Mesothelial cell of epicardium (in vitro differentiated cells): ENCODE measurements at regions not wholly inside any gene's neighbourhood (a gene's known extent, or its start where the extent isn't known, plus 50 kb on each side); places are given as distances from the start of the nearest gene placed in this dataset.

ENCODE experiments used
- DNase-seq, 2 experiments: peaks; one replicate each; pipeline ENCODE4 v3.0.0; 2021; ENCODE audit warnings: low spot score in 2 of 2; ENCODE audit not compliant: unreplicated experiment in 2 of 2
- H3K27ac Mint-ChIP-seq: 2 replicates; pipeline ENCODE4 v1.8.0; 2021; ENCODE audit warnings: mixed read lengths
- H3K27me3 Mint-ChIP-seq: 2 replicates; pipeline ENCODE4 v1.8.0; 2021; ENCODE audit warnings: low read depth, mixed read lengths
- H3K36me3 Mint-ChIP-seq: 2 replicates; pipeline ENCODE4 v1.8.0; 2021; ENCODE audit warnings: mixed read lengths
- H3K4me1 Mint-ChIP-seq: 2 replicates; pipeline ENCODE4 v1.8.0; 2021; ENCODE audit warnings: mixed read lengths
- H3K4me3 Mint-ChIP-seq: 2 replicates; pipeline ENCODE4 v1.8.0; 2021; ENCODE audit warnings: mild to moderate bottlenecking, moderate library complexity, mixed read lengths
- H3K9me3 Mint-ChIP-seq: 2 replicates; pipeline ENCODE4 v1.8.0; 2021; ENCODE audit warnings: mixed read lengths
- CTCF ChIP-seq: fragments of 200-600 bp; sonication (generic); IDR thresholded peaks from one replicate; pipeline ENCODE4 v1.5.0; 2021; ENCODE audit warnings: antibody characterized with exemption; ENCODE audit not compliant: unreplicated experiment

GRCh38 chr9:108130905-108131304 is 641.3 kb upstream of the KLF4 start:
- Mint-ChIP-seq H3K27me3 (peaks cover 14% of the 10 kb centered on the region), H3K4me1 (no peaks in the 10 kb centered on the region), H3K36me3 (no peaks in the 10 kb centered on the region), H3K27ac (no peak overlapping the region), H3K4me3 (no peak overlapping the region), H3K9me3 (no peaks in the 10 kb centered on the region)
- DNase-seq: no peak
- no peak for TF ChIP-seq CTCF

DNA sequence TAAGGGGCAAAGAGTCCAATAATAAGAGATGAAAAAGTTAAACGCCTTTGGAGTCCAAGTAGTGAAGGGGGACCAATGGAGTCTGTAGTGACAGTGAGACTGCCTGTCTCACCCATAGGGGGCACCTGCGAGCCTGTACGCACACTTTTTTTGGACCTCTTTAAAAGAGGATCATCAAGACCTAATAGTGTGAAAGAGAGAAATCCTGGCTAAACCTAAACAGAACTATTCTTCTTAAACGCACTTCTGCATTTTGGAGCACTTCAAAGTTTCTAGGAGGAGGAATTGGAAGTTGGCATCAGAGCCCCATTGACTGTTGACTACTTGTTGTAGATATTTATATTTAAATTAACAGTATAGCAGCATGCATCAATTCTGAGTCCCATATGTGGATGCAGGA is 636.1 kb upstream of the KLF4 start:
- Mint-ChIP-seq H3K27ac (no peak overlapping the region), H3K4me3 (no peak overlapping the region), H3K27me3 (peaks cover 10% of the 10 kb centered on the region), H3K36me3 (no peaks in the 10 kb centered on the region), H3K4me1 (no peaks in the 10 kb centered on the region), H3K9me3 (peaks cover 11% of the 10 kb centered on the region)
- TF ChIP-seq CTCF: no peak
- DNase-seq: no peak

DNA sequence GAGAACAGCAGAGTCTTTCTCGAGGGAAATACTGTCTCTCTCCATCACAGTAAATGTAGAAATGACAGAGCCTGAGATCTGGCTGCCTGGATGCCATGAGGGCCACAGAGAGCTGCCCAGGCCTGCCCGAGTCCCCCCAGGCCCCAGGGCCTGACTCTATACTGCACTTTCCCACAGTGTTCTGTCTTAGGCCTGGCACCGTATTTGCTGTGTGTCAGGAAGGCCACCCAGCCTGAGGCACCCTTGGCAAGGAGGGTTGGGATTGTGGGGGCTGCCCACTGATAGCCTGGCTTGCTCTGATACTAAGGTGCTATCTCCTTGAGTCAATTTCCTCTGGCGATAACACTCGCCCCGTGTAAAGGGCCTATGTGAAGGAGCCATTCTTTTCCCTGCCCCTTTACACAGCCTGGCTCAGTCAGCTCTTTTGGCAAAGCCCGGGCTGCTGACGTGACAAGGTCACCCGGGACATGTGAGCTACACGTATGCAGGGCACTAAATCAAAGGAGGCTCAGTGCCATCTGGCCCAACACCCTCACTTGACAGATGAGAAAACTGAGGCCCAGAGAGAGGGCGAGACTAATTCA is 630.1 kb upstream of the KLF4 start:
- Mint-ChIP-seq H3K27ac (no peak overlapping the region), H3K36me3 (no peaks in the 10 kb centered on the region), H3K27me3 (no peaks in the 10 kb centered on the region), H3K9me3 (peaks cover 10% of the 10 kb centered on the region), H3K4me3 (no peak overlapping the region), H3K4me1 (peaks cover 8% of the 10 kb centered on the region)
- TF ChIP-seq CTCF: no peak
- no peak for DNase-seq

DNA sequence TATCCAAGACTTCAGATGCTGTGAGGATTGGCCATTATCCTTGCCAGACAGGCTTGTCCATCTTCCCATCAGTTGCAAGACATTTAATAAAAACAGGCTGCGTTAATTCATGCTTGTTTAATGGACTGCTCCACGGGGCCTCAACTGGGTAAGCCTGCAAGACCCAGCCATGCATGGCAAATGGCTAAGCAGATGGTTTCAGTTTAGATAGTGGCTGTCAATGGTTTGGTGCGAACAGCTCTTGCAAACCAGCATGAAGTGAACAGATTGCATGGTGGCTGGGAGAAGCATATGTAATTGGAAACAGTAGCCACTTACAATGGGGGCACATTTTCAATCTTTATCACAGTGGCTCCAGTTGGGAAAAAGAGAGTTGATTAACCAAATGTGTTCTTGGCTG is 628.2 kb upstream of the KLF4 start:
- no peaks in the 10 kb centered on the region for H3K27me3 Mint-ChIP-seq
- H3K9me3 Mint-ChIP-seq: peaks cover 3% of the 10 kb centered on the region
- H3K27ac Mint-ChIP-seq: no peak overlapping the region
- TF ChIP-seq CTCF: no peak
- H3K36me3 Mint-ChIP-seq: no peaks in the 10 kb centered on the region
- no peak overlapping the region for H3K4me3 Mint-ChIP-seq
- DNase-seq: no peak
- H3K4me1 Mint-ChIP-seq: peaks cover 8% of the 10 kb centered on the region

- H3K27me3 Mint-ChIP-seq: no peaks in the 10 kb centered on the region
Observed at GRCh38 chr9:108117306-108117705, 627.7 kb upstream of the KLF4 start.

More at GRCh38 chr9:108117306-108117705, 627.7 kb upstream of the KLF4 start:
- peaks cover 3% of the 10 kb centered on the region for H3K9me3 Mint-ChIP-seq
- no peaks in the 10 kb centered on the region for H3K36me3 Mint-ChIP-seq
- H3K4me3 Mint-ChIP-seq: no peak overlapping the region
- peaks cover 8% of the 10 kb centered on the region for H3K4me1 Mint-ChIP-seq
- no peak for DNase-seq
- TF ChIP-seq CTCF: no peak
- no peak overlapping the region for H3K27ac Mint-ChIP-seq
